Gastrocnemius medialis (tissue), 4 donors: ENCODE measurements at regions not wholly inside any gene's neighbourhood (a gene's known extent, or its start where the extent isn't known, plus 50 kb on each side); places are given as distances from the start of the nearest gene placed in this dataset.

ENCODE experiments used
- ATAC-seq, 2 donors: fragments of 150-250 bp; one replicate each; pipeline ENCODE4 v1.9.1; 2016
- DNase-seq, 2 donors: peaks; one replicate each; pipeline ENCODE4 v3.0.0-alpha.2; 2019
- H3K27ac ChIP-seq, 4 donors: fragments of 200-600 bp; sonication (generic); 1 replicate in 1 of 4; 2 replicates in 3 of 4; pipeline ENCODE4 v1.5.1; 2016 to 2018; ENCODE audit warnings: mild to moderate bottlenecking in 2 of 4, moderate library complexity in 1 of 4
- H3K27me3 ChIP-seq, 3 donors: fragments of 200-600 bp; sonication (generic) in 2 of 3; 1 replicate in 1 of 3; 2 replicates in 2 of 3; pipeline versions ENCODE4 v1.5.1 to v1.6.0; 2016 to 2019; ENCODE audit warnings: mild to moderate bottlenecking in 1 of 3, moderate library complexity in 1 of 3
- H3K36me3 ChIP-seq, 2 donors: fragments of 200-600 bp; sonication (generic) in 1 of 2; one replicate each; pipeline ENCODE4 v1.5.1; 2017 to 2018
- H3K4me1 ChIP-seq, 2 donors: fragments of 200-600 bp; sonication (generic) in 1 of 2; one replicate each; pipeline ENCODE4 v1.5.1; 2016 to 2017; ENCODE audit warnings: mild to moderate bottlenecking in 2 of 2
- H3K4me3 ChIP-seq, 4 donors: fragments of 200-600 bp; sonication (generic) in 3 of 4; 1 replicate in 1 of 4; 2 replicates in 3 of 4; pipeline ENCODE4 v1.5.1; 2016 to 2019; ENCODE audit warnings: mild to moderate bottlenecking in 2 of 4
- H3K9me3 ChIP-seq, 3 donors: fragments of 200-600 bp; sonication (generic) in 2 of 3; 1 replicate in 1 of 3; 2 replicates in 2 of 3; pipeline ENCODE4 v1.5.1; 2016 to 2019
- CTCF ChIP-seq, 5 experiments: fragments of 450-650 bp in 3 of 5; fragments of 200-600 bp in 2 of 5; sonication (generic) in 2 of 5; IDR thresholded peaks in 4 of 5; conservative IDR thresholded peaks in 1 of 5; 1 replicate in 4 of 5; 2 replicates in 1 of 5; pipeline ENCODE4 v1.5.1; 2016 to 2019; ENCODE audit warnings: antibody characterized with exemption in 5 of 5, mild to moderate bottlenecking in 3 of 5, moderate library complexity in 3 of 5
- POLR2A ChIP-seq, 2 donors: fragments of 450-650 bp; IDR thresholded peaks; one replicate each; pipeline ENCODE4 v1.6.1; 2017; ENCODE audit warnings: antibody characterized with exemption in 2 of 2, mild to moderate bottlenecking in 2 of 2, moderate library complexity in 2 of 2
- in situ Hi-C, 4 donors: fragments of 200-750 bp; cut with MboI; loops; one replicate each; pipeline versions ENCODE4 v1.15.0 to v1.8.0; 2017; ENCODE audit warnings: low sequenced_read_pairs in 4 of 4
- intact Hi-C: fragments of 100-400 bp; cut with DNase I; formaldehyde crosslinking; loops from one replicate; pipeline ENCODE4 v1.15.1; 2023; ENCODE audit warnings: low total_unique reads

GRCh38 chr11:16630651-16631050 is 107.8 kb upstream of the C11orf58 start:
- Histone ChIP-seq H3K36me3 (no peaks in the 10 kb centered on the region), H3K9me3 (no peaks in the 10 kb centered on the region), H3K27me3 (peaks cover 0 to 2% (median 0%) of the 10 kb centered on the region in 3 donors), H3K27ac (no peak overlapping the region), H3K4me1 (no peaks in the 10 kb centered on the region), H3K4me3 (no peak overlapping the region)
- TF ChIP-seq CTCF (IDR thresholded peaks at IDR 0.05 in 4 of 5, conservative IDR thresholded peaks at IDR 0.05 in 1 of 5) (no peak), POLR2A (IDR thresholded peaks at IDR 0.05) (no peak)
- DNase-seq (no peak), ATAC-seq (no peak)
- intact Hi-C loops, result no loop called here
- in situ Hi-C loops, result no loop called here

- in situ Hi-C loops, result loop anchor here (10.0 to 25.0 kb wide), 8 partner anchors 431 to 981 kb away; no protein-coding TSS in a partner anchor
- ATAC-seq, result no peak
- H3K9me3 ChIP-seq, result no peaks in the 10 kb centered on the region
- no peak for TF ChIP-seq CTCF (IDR thresholded peaks at IDR 0.05 in 4 of 5, conservative IDR thresholded peaks at IDR 0.05 in 1 of 5)
- TF ChIP-seq POLR2A (IDR thresholded peaks at IDR 0.05), result no peak
- H3K27ac ChIP-seq, result no peak overlapping the region
- no peaks in the 10 kb centered on the region for H3K4me1 ChIP-seq
- H3K4me3 ChIP-seq, result no peak overlapping the region
- H3K36me3 ChIP-seq, result no peaks in the 10 kb centered on the region
- H3K27me3 ChIP-seq, result no peaks in the 10 kb centered on the region
- intact Hi-C loops, result loop anchor here (10.0 kb wide), 2 partner anchors 804 to 844 kb away; no protein-coding TSS in a partner anchor
- DNase-seq, result no peak
Measured at GRCh38 chr11:16618431-16618830, 120.0 kb upstream of the C11orf58 start.

- Histone ChIP-seq H3K27ac (no peak overlapping the region), H3K9me3 (no peaks in the 10 kb centered on the region), H3K36me3 (no peaks in the 10 kb centered on the region), H3K4me3 (no peak overlapping the region), H3K27me3 (peaks cover 0 to 10% (median 4%) of the 10 kb centered on the region in 3 donors), H3K4me1 (peaks cover 0 to 6% of the 10 kb centered on the region in 2 donors)
- no peak for DNase-seq
- in situ Hi-C loops, result loop anchor here (10.0 to 25.0 kb wide), 8 partner anchors 428 to 978 kb away; no protein-coding TSS in a partner anchor
- no peak for ATAC-seq
- intact Hi-C loops, result loop anchor here (10.0 kb wide), 2 partner anchors 801 to 841 kb away; no protein-coding TSS in a partner anchor
- no peak for TF ChIP-seq CTCF (IDR thresholded peaks at IDR 0.05 in 4 of 5, conservative IDR thresholded peaks at IDR 0.05 in 1 of 5)
- TF ChIP-seq POLR2A (IDR thresholded peaks at IDR 0.05), result no peak
Measured at GRCh38 chr11:16615480-16615879, 123.0 kb upstream of the C11orf58 start.

GRCh38 chr11:16613512-16614381 is 124.7 kb upstream of the C11orf58 start:
- Histone ChIP-seq H3K27me3 (peaks cover 0 to 10% (median 4%) of the 10 kb centered on the region in 3 donors), H3K9me3 (no peaks in the 10 kb centered on the region), H3K4me1 (peaks cover 0 to 6% of the 10 kb centered on the region in 2 donors), H3K27ac (peak overlapping the region; percentile 74 to 79 (median 77)), H3K4me3 (peak overlapping the region; percentile 60 to 66 (median 64)), H3K36me3 (no peaks in the 10 kb centered on the region)
- ATAC-seq, result peak; percentile 97 to 98
- in situ Hi-C loops, result loop anchor here (10.0 to 25.0 kb wide), 8 partner anchors 426 to 976 kb away; no protein-coding TSS in a partner anchor
- peak; percentile 77 to 84 for DNase-seq
- TF ChIP-seq POLR2A (IDR thresholded peaks at IDR 0.05), result peak in 1 of 2 donors; percentile 52
- peak; percentile 88 to 95 (median 94) for TF ChIP-seq CTCF (IDR thresholded peaks at IDR 0.05 in 4 of 5, conservative IDR thresholded peaks at IDR 0.05 in 1 of 5)
- intact Hi-C loops, result loop anchor here (1.0 to 10.0 kb wide), 5 partner anchors 672 to 961 kb away; no protein-coding TSS in a partner anchor
